Esophagus muscularis mucosa (tissue), 2 donors: ENCODE measurements at regions not wholly inside any gene's neighbourhood (a gene's known extent, or its start where the extent isn't known, plus 50 kb on each side); places are given as distances from the start of the nearest gene placed in this dataset.

ENCODE experiments used
- POLR2A ChIP-seq: fragments of 450-650 bp; IDR thresholded peaks from one replicate; pipeline ENCODE4 v1.6.1; 2017; ENCODE audit warnings: antibody characterized with exemption, moderate library complexity, mild to moderate bottlenecking, low read depth
- POLR2AphosphoS5 ChIP-seq, 2 donors: sonication (generic); formaldehyde crosslinking; IDR thresholded peaks; one replicate each; pipeline ENCODE4 v1.6.1; 2017; ENCODE audit warnings: antibody characterized with exemption in 2 of 2

DNA sequence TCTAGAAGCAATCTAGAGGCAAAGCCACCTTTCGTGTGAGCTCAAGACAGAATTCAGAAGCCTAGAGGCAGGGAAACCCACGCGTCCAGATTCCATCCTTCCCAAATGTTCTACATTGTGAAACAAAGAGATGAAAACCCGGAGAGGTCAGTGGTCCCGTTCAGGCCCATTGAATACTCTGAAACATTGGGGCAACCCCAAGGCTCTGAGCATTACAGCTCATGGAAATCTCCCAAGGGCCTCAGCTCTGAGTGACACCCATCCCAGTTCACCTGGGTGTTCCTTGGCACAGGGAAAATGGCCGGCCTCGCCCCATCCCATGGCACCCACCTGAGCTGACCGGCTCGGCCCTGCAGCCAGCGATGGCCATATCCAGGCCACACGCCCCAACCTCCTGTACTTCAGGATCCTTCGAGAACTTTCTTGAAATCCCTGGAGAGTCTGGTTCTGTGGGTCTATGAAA lies 128.6 kb upstream of the FGF3 start:
- TF ChIP-seq POLR2A (no peak), POLR2AphosphoS5 (IDR thresholded peaks at IDR 0.05) (no peak)
